Stimulated activated CD4-positive, alpha-beta T cell treated with anti-CD3 and anti-CD28 coated beads, Interleukin-12 subunit alpha, Interleukin-12 subunit beta, amount 100 ng/mL, for 4 hours (primary cell): ENCODE measurements at regions not wholly inside any gene's neighbourhood (a gene's known extent, or its start where the extent isn't known, plus 50 kb on each side); places are given as distances from the start of the nearest gene placed in this dataset.

Experiments
- DNase-seq: peaks from one replicate; pipeline ENCODE4 v3.0.0-alpha.2; 2020

DNA sequence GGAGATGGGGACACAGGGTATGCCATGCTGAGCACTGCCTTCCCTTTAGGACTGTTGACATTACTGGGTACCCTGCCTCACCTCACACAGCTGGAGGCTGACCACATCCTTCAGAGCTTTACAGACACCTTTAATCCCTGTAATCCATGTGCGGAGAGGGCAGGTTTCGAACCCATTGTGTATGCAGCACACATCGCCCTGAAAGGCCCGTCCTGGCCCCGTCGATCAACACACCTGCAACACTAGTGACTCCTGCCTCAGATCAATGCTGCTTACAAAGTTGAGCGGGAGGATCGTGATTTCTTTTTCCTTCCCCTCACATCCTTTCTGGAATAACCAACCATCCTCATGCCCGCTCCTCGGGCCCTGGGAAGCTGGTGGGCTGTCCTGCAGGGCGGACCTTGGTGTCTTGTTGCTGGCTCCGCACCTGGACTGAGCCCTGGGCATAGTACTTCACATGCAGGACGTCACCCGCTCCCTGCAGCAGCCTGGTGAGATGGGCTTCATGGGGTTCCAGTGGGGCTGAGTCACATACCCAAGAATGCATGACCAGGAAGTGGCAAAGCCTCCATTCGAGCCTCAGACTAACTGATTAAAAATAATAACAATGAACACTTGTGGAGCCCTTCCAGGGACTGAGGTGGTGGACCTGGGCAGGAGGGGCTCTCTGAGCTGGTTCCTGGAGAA lies 403.6 kb downstream of the PTPRU start:
- no peak for DNase-seq

- no peak for DNase-seq
Observed at GRCh38 chr1:29639156-29639736, 402.9 kb downstream of the PTPRU start.

GRCh38 chr1:29638281-29638680 lies 402.0 kb downstream of the PTPRU start:
- no peak for DNase-seq

- DNase-seq: no peak
Observed at GRCh38 chr1:29636936-29637335, 400.6 kb downstream of the PTPRU start.

DNA sequence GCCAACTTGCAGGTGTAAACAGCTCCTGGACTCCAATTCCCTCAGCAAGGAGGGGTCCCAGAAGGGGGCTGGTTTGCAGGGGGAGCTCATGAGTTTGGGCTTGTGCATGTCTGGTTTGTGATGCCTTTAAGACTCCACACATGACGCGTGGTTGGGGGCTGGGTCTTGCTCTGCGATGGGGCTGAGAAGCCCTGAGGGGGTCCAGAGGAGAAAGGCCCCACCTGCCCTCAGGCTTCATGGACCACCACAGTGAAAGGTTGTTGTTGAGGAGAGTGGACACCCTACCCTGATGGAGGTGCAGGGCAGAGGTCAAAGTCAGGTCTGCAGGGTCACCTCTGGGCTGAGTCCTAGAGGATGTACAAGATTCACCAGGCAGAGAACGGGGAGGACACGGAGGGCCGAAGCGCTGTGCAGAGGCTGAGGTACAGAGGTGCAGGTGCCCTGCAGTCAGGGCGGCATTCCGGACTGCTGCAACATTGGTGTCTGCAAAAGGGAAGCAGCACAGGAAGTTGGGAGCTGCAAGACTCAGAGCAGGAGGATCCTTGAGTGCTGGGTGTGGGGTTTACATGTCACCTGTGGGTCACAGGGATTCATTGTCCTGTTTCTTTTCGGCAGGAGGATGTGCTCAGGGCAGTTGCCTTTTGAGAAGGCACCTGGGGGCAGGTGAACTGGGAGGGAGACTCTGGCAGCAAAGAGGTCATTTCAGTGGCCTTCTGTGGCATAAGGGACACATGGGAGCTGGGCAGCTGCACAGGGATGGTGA lies 399.4 kb downstream of the PTPRU start:
- DNase-seq: no peak

- DNase-seq: no peak
Observed at GRCh38 chr1:29634746-29635335, 398.5 kb downstream of the PTPRU start.

GRCh38 chr1:29634324-29634723 lies 398.0 kb downstream of the PTPRU start:
- DNase-seq: no peak

GRCh38 chr1:29633771-29634170 lies 397.4 kb downstream of the PTPRU start:
- DNase-seq: no peak

GRCh38 chr1:29632806-29633615 lies 396.7 kb downstream of the PTPRU start:
- DNase-seq: no peak

GRCh38 chr1:29631836-29632805 lies 395.8 kb downstream of the PTPRU start:
- no peak for DNase-seq

DNA sequence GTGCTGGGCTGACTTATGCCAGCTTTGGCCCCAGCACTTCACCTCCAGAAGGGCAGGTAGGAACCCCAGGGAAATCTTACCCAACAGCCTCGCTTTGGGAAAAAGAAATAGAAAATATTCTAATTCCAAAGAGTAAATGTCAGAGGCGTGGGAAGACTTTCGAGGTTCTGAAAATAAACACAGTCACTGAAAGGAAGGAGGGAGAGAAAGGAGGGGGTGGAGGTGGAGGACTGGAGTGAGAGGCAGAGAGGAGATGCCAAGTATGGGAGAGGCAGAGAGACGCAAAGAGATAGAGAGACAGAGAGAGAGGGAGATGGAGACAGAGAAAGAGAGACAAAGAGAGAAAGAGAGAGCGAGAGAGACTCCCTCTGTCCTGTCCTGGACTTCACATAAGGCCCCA lies 395.0 kb downstream of the PTPRU start:
- no peak for DNase-seq

DNA sequence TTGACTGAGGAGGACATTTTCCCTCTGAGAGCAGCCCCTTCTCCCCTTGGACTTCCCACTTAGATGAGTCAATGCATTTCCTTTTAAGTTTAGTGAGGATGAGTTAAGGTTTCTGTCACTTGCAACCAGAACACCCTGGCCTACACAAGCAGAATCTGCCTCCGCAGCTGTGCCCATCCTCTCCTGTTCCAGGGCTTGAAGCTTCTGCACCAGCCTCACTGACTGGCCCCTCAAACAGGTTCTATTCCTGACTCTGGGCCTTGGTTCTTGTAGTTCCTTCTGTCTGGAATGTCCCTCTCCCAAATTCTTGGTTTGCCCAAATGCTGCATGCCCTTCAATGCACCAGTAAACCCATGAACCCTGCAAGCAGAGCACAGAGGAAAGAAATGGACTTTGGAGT lies 394.4 kb downstream of the PTPRU start:
- DNase-seq: no peak

GRCh38 chr1:29629814-29630516 lies 393.6 kb downstream of the PTPRU start:
- DNase-seq: no peak

DNA sequence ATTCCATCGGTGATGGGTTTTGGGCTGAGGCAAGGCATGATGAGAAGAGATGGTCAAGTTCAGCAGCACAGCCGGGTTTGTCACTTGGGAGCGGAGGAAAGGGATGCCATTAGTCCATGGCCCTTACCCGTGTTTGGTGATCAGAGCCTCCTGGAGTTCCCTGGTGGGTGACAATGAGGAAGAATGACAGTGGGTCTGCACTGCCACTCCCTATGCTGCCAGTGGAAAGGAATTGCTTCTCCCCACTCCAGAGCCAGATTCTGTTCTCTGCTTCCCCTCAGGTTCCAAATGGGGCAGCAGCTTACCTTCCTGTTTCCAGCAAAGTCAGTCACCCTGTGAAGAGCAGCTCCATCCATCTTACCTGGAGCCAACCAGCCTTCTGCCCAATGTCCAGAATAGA lies 393.1 kb downstream of the PTPRU start:
- DNase-seq: no peak

DNA sequence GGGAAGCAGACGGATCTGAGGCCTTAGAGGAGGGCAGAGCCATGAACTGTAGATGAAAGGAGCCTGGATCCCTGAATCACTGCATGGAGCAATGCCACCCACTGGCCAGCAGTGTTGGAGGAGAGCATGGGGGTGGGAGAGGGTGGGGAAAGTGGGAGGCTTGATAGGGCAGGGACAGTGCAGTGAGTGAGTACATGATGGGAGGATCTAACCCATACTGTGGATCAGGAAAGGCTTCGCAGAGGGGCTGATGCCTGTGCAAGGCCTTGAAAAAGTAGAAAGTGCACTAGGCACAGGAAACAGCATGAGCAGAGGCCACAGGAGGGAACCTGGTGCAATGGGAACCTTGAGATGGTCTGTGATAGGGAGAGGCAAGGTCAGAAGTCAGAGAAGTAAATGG lies 391.9 kb downstream of the PTPRU start:
- DNase-seq: no peak

DNA sequence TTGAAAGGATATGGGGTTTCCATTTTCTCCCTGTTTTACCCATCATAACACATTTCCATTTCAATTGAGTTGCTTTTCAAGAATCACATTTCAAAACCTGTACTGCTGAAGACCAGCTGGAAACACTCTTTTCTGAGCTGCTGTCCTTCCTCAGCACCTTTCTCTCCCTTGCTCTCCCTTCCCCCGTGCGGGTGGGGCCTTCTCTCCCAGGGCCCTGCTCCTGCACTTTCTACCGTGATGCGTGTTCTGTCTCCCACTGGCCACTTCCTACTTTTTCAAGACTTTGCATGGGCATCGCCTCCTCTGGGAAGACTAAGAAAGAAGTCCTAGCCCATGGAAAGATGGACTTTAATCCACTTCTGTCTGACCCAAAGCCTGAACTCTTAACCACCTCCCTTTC lies 390.4 kb downstream of the PTPRU start:
- no peak for DNase-seq

DNA sequence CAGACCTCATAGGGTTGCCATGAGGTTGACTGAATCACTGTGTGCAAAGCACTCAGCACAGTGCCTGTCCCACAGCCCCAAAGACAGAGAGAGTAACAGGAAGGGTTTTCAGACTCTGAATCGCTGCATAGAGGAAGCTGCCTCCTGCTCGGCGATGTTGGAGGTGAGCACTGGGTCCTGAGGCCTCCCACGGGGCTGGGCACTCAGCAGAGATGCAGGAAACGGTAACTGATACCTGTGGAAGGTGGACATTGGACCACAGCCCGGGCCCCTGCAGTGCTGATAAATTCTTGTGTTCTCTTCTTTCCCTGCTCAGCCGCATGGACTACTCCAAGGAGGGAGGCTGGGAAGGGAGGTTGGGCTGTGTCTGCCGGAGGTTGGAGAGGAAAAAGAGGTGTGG lies 389.7 kb downstream of the PTPRU start:
- DNase-seq: no peak

DNA sequence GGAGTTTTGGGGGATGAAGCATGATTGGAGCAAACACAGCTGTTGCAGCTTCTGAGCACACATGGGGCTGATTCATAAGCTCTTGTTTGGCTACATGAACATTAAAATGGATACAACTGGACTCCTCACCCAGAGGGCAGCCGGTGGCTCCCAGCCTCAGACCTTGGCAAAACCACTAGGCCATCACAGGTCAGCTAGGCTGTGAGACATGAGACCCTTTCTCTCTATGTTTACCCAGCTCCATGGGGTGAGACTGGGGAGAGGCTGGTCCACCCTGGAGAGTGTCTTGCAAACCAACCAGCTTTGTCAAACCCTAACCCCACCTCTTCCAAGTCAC lies 388.7 kb downstream of the PTPRU start:
- no peak for DNase-seq

DNA sequence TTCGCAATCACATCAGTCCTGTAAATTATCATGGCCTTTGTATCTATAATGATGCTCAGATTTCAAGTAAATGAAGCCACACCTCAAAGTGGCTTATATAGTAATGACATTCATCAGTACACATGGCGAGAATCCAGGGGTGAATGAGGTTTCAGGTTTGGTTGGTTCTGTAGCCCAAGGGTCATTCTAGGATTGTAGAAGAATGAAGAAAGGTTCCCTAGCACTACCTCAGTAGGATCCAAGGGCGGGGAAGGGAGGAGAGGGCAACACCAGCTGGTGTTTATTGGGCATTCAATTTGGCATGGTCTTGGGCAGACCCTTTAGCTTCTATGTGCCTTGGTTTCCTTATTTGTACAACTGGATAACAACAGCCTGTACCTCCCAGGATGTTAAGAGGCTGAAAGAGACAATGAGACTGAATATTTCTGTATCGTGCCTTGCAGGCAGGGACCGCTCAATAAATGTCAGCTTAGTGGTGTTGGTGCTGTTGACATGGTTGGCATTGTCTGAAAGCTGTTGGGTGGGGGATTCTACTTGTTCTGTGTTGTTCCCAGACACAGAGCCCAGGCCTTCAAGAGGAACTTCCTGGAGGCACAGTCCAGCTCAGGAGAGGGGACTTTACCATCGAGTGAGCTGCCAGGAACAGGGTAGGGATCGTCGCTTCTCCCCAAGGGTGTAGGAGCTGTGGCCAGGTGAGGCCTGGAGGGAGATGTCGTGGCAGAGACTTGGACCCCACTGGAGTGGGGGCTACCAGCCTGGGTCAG lies 388.2 kb downstream of the PTPRU start:
- DNase-seq: no peak

- DNase-seq: no peak
Observed at GRCh38 chr1:29623501-29623900, 387.2 kb downstream of the PTPRU start.
